ENCODE measurements at regions not wholly inside any gene's neighbourhood (a gene's known extent, or its start where the extent isn't known, plus 50 kb on each side); places are given as distances from the start of the nearest gene placed in this dataset.

- H3K36me3 ChIP-seq (ENCODE audit: insufficient read depth) = no peaks in the 10 kb centered on the region
- no peak overlapping the region for H3K4me2 ChIP-seq
- H3K27ac ChIP-seq (ENCODE audit: low read depth) = no peak overlapping the region
- no peaks in the 10 kb centered on the region for H4K20me1 ChIP-seq (replicated peaks; ENCODE audit: insufficient read depth)
- no peaks in the 10 kb centered on the region for H3F3A ChIP-seq (replicated peaks; ENCODE audit: low read depth)
- no peaks in the 10 kb centered on the region for H3K79me2 ChIP-seq (replicated peaks; ENCODE audit: insufficient read depth)
- H3K9me2 ChIP-seq (ENCODE audit: insufficient read depth) = 0 out of 2 replicates have a peak, but pooled peaks cover 4% of the 10 kb centered on the region
- H3K36me3 Mint-ChIP-seq (ENCODE audit: low read depth) = no peaks in the 10 kb centered on the region
- H3K27me3 Mint-ChIP-seq (ENCODE audit: insufficient read depth, low read depth, poor library complexity) = peaks cover 4% of the 10 kb centered on the region
- no peaks in the 10 kb centered on the region for H3K4me1 Mint-ChIP-seq
- H3K27me3 ChIP-seq (ENCODE audit: insufficient read depth) = no peaks in the 10 kb centered on the region
- DNase-seq (ENCODE audit: low spot score) = no peak
- H2AFZ ChIP-seq = no peak overlapping the region
- H3K4me1 ChIP-seq (ENCODE audit: insufficient read depth) = no peaks in the 10 kb centered on the region
- H3K27ac Mint-ChIP-seq = no peak overlapping the region
- no peak overlapping the region for H3K4me3 Mint-ChIP-seq
- ATAC-seq = no peak
- H3K4me3 ChIP-seq = no peak overlapping the region
- no peak for TF ChIP-seq CTCF (conservative IDR thresholded peaks at IDR 0.05; ENCODE audit: low read depth in 2 of 2)
- no peaks in the 10 kb centered on the region for H3K9me3 Mint-ChIP-seq
These were observed 345.6 kb downstream of the PRELID2 start for GRCh38 chr5:145489516-145489915.

- DNase-seq (ENCODE audit: low spot score) = no peak
- H3K4me1 ChIP-seq (ENCODE audit: insufficient read depth) = 0 out of 2 replicates have a peak, but pooled peaks cover 2% of the 10 kb centered on the region
- Mint-ChIP-seq H3K36me3 (ENCODE audit: low read depth) (no peaks in the 10 kb centered on the region), H3K4me1 (peaks cover 4% of the 10 kb centered on the region; the same call in 2 of the 3 replicates), H3K4me3 (no peak overlapping the region), H3K9me3 (no peaks in the 10 kb centered on the region), H3K27me3 (ENCODE audit: insufficient read depth, low read depth, poor library complexity) (peaks cover 5% of the 10 kb centered on the region), H3K27ac (no peak overlapping the region)
- H3K4me2 ChIP-seq = no peak overlapping the region
- H3K27me3 ChIP-seq (ENCODE audit: insufficient read depth) = no peaks in the 10 kb centered on the region
- TF ChIP-seq, protein P1, sequence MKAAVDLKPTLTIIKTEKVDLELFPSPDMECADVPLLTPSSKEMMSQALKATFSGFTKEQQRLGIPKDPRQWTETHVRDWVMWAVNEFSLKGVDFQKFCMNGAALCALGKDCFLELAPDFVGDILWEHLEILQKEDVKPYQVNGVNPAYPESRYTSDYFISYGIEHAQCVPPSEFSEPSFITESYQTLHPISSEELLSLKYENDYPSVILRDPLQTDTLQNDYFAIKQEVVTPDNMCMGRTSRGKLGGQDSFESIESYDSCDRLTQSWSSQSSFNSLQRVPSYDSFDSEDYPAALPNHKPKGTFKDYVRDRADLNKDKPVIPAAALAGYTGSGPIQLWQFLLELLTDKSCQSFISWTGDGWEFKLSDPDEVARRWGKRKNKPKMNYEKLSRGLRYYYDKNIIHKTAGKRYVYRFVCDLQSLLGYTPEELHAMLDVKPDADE (IDR thresholded peaks at IDR 0.05) = no peak
- TF ChIP-seq CREB1 (CRISPR knock-in tag; IDR thresholded peaks at IDR 0.05; ENCODE audit: low read depth) (no peak), ZNF331 (CRISPR knock-in tag; IDR thresholded peaks at IDR 0.05; ENCODE audit: low read depth) (no peak), EZH2phosphoT487 (IDR thresholded peaks at IDR 0.05; ENCODE audit: unreplicated experiment) (no peak), ZNF114 (CRISPR knock-in tag; IDR thresholded peaks at IDR 0.05) (no peak), POLR2AphosphoS5 (IDR thresholded peaks at IDR 0.05; ENCODE audit: low read depth) (no peak)
- 0 out of 2 replicates have a peak, but pooled peaks cover 4% of the 10 kb centered on the region for H3K9me2 ChIP-seq (ENCODE audit: insufficient read depth)
- H3K4me3 ChIP-seq = no peak overlapping the region
- ATAC-seq = no peak
- H4K20me1 ChIP-seq (replicated peaks; ENCODE audit: insufficient read depth) = no peaks in the 10 kb centered on the region
- no peaks in the 10 kb centered on the region for H3K36me3 ChIP-seq (ENCODE audit: insufficient read depth)
- H3K79me2 ChIP-seq (replicated peaks; ENCODE audit: insufficient read depth) = no peaks in the 10 kb centered on the region
- H2AFZ ChIP-seq = no peak overlapping the region
- H3K27ac ChIP-seq (ENCODE audit: low read depth) = no peak overlapping the region
- no peaks in the 10 kb centered on the region for H3F3A ChIP-seq (replicated peaks; ENCODE audit: low read depth)
These were observed 351.0 kb downstream of the PRELID2 start for GRCh38 chr5:145484158-145484557.

DNA sequence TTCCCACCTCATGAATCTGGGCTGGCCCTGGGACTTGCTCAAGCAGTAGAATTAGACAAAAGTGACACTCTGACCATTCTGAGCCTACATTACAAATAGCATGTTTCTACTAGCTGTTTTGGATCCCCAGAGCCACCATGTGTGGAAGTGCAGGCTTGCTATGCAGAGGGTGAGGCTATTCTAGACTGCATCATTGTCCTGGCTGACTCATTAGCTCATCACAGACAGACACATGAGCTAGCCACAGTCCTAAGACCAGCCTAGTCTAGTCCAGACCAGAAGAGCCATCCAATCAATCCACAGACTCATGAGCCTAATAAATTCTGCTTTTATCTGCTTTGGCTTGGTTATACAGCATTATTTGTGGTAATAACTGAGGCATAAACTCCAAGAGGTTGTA is 351.9 kb downstream of the PRELID2 start:
- no peak for ATAC-seq
- Histone ChIP-seq H3K4me3 (no peak overlapping the region), H3K36me3 (ENCODE audit: insufficient read depth) (no peaks in the 10 kb centered on the region), H3K4me1 (ENCODE audit: insufficient read depth) (0 out of 2 replicates have a peak, but pooled peaks cover 5% of the 10 kb centered on the region), H4K20me1 (replicated peaks; ENCODE audit: insufficient read depth) (no peaks in the 10 kb centered on the region), H2AFZ (no peak overlapping the region), H3K27ac (ENCODE audit: low read depth) (no peak overlapping the region), H3K4me2 (no peak overlapping the region), H3K27me3 (ENCODE audit: insufficient read depth) (no peaks in the 10 kb centered on the region), H3K9me2 (ENCODE audit: insufficient read depth) (0 out of 2 replicates have a peak, but pooled peaks cover 4% of the 10 kb centered on the region), H3K79me2 (replicated peaks; ENCODE audit: insufficient read depth) (no peaks in the 10 kb centered on the region), H3F3A (replicated peaks; ENCODE audit: low read depth) (no peaks in the 10 kb centered on the region)
- no peaks in the 10 kb centered on the region for H3K36me3 Mint-ChIP-seq (ENCODE audit: low read depth)
- H3K27me3 Mint-ChIP-seq (ENCODE audit: insufficient read depth, low read depth, poor library complexity) = peaks cover 5% of the 10 kb centered on the region
- H3K4me3 Mint-ChIP-seq = no peak overlapping the region
- H3K4me1 Mint-ChIP-seq = peaks cover 7% of the 10 kb centered on the region; the same call in 2 of the 3 replicates
- no peak overlapping the region for H3K27ac Mint-ChIP-seq
- no peaks in the 10 kb centered on the region for H3K9me3 Mint-ChIP-seq
- DNase-seq (ENCODE audit: low spot score) = no peak
- TF ChIP-seq, protein P2, sequence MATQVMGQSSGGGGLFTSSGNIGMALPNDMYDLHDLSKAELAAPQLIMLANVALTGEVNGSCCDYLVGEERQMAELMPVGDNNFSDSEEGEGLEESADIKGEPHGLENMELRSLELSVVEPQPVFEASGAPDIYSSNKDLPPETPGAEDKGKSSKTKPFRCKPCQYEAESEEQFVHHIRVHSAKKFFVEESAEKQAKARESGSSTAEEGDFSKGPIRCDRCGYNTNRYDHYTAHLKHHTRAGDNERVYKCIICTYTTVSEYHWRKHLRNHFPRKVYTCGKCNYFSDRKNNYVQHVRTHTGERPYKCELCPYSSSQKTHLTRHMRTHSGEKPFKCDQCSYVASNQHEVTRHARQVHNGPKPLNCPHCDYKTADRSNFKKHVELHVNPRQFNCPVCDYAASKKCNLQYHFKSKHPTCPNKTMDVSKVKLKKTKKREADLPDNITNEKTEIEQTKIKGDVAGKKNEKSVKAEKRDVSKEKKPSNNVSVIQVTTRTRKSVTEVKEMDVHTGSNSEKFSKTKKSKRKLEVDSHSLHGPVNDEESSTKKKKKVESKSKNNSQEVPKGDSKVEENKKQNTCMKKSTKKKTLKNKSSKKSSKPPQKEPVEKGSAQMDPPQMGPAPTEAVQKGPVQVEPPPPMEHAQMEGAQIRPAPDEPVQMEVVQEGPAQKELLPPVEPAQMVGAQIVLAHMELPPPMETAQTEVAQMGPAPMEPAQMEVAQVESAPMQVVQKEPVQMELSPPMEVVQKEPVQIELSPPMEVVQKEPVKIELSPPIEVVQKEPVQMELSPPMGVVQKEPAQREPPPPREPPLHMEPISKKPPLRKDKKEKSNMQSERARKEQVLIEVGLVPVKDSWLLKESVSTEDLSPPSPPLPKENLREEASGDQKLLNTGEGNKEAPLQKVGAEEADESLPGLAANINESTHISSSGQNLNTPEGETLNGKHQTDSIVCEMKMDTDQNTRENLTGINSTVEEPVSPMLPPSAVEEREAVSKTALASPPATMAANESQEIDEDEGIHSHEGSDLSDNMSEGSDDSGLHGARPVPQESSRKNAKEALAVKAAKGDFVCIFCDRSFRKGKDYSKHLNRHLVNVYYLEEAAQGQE (IDR thresholded peaks at IDR 0.05; ENCODE audit: unreplicated experiment) = no peak
- TF ChIP-seq NANOG (IDR thresholded peaks at IDR 0.05; ENCODE audit: borderline replicate concordance) (no peak), ZNF114 (CRISPR knock-in tag; IDR thresholded peaks at IDR 0.05) (no peak), POLR2AphosphoS5 (IDR thresholded peaks at IDR 0.05; ENCODE audit: low read depth) (no peak), ZNF331 (CRISPR knock-in tag; IDR thresholded peaks at IDR 0.05; ENCODE audit: low read depth) (no peak), EZH2phosphoT487 (IDR thresholded peaks at IDR 0.05; ENCODE audit: unreplicated experiment) (no peak)
- TF ChIP-seq, protein P1 (IDR thresholded peaks at IDR 0.05) = no peak

Measured in GM23338 (cell line).